Glutamatergic neuron (in vitro differentiated cells): ENCODE measurements at regions not wholly inside any gene's neighbourhood (a gene's known extent, or its start where the extent isn't known, plus 50 kb on each side); places are given as distances from the start of the nearest gene placed in this dataset.

ENCODE experiments used
- DNase-seq: peaks from one replicate; pipeline ENCODE4 v3.0.0; 2022
- H3K27ac Mint-ChIP-seq: one replicate; pipeline ENCODE4 v1.8.0; 2020; ENCODE audit warnings: mild to moderate bottlenecking, mixed read lengths, inconsistent platforms; ENCODE audit not compliant: unreplicated experiment
- H3K27me3 Mint-ChIP-seq: one replicate; pipeline ENCODE4 v1.8.0; 2020; ENCODE audit warnings: mild to moderate bottlenecking, moderate library complexity, mixed read lengths, inconsistent platforms; ENCODE audit not compliant: unreplicated experiment
- H3K36me3 Mint-ChIP-seq: one replicate; pipeline ENCODE4 v1.8.0; 2020; ENCODE audit warnings: mild to moderate bottlenecking, mixed read lengths, inconsistent platforms; ENCODE audit not compliant: unreplicated experiment
- H3K4me1 Mint-ChIP-seq: one replicate; pipeline ENCODE4 v1.8.0; 2020; ENCODE audit warnings: mild to moderate bottlenecking, low read depth, mixed read lengths, inconsistent platforms; ENCODE audit not compliant: unreplicated experiment
- H3K4me3 Mint-ChIP-seq: one replicate; pipeline ENCODE4 v1.8.0; 2020; ENCODE audit warnings: mild to moderate bottlenecking, mixed read lengths, inconsistent platforms; ENCODE audit not compliant: unreplicated experiment
- H3K9me3 Mint-ChIP-seq: one replicate; pipeline ENCODE4 v1.8.0; 2020; ENCODE audit warnings: mild to moderate bottlenecking, moderate library complexity, mixed read lengths, inconsistent platforms; ENCODE audit not compliant: unreplicated experiment
- TF ChIP-seq, protein P1 (sequence below): fragments of 200-600 bp; sonication (generic); IDR thresholded peaks from one replicate; pipeline ENCODE4 v1.5.0; 2021; ENCODE audit not compliant: partially characterized antibody, unreplicated experiment

DNA sequence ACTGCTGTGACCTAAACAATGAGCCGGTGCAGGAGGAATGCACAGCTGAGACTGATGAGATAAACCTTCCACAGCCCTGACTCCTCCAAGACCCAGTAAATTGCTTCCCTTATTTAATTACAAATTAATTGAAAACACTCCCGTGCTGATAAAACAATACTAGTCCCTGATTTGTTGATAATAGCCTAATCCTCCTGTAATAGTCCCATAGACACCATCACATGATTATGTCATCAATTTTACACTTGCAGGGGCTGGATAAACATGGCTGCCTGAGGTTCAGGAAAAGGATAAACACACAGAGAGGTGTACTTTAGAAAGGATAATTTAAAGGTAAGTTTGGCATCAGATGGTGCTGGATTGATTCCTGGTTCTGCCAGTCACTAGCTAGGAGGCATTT is 84.6 kb upstream of the SPAG17 start:
- no peaks in the 10 kb centered on the region for H3K9me3 Mint-ChIP-seq
- no peak overlapping the region for H3K27ac Mint-ChIP-seq
- TF ChIP-seq, protein P1, sequence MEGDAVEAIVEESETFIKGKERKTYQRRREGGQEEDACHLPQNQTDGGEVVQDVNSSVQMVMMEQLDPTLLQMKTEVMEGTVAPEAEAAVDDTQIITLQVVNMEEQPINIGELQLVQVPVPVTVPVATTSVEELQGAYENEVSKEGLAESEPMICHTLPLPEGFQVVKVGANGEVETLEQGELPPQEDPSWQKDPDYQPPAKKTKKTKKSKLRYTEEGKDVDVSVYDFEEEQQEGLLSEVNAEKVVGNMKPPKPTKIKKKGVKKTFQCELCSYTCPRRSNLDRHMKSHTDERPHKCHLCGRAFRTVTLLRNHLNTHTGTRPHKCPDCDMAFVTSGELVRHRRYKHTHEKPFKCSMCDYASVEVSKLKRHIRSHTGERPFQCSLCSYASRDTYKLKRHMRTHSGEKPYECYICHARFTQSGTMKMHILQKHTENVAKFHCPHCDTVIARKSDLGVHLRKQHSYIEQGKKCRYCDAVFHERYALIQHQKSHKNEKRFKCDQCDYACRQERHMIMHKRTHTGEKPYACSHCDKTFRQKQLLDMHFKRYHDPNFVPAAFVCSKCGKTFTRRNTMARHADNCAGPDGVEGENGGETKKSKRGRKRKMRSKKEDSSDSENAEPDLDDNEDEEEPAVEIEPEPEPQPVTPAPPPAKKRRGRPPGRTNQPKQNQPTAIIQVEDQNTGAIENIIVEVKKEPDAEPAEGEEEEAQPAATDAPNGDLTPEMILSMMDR, result no peak
- no peaks in the 10 kb centered on the region for H3K36me3 Mint-ChIP-seq
- H3K27me3 Mint-ChIP-seq, result no peaks in the 10 kb centered on the region
- no peaks in the 10 kb centered on the region for H3K4me1 Mint-ChIP-seq
- no peak for DNase-seq
- H3K4me3 Mint-ChIP-seq, result no peak overlapping the region

DNA sequence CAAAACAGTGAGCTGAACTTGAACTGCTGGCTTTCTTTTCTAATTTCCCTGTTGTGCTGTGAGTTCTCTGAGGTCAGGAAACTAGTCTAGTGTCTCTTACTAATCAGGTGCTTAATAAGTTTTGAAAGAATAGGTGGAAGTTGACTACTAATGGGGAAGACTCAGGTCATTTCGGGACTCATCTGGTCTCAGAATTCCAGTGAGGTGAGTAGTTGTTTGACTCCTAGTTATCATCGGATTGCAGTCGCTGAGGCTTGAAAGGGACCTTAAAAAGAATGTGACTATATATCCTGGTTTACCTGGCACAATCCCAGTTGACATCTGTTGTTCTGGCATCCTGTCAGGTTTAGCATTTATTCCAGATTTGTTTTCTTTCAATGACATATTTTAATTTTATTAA is 81.4 kb upstream of the SPAG17 start:
- no peak overlapping the region for H3K4me3 Mint-ChIP-seq
- TF ChIP-seq, protein P1, result no peak
- no peaks in the 10 kb centered on the region for H3K4me1 Mint-ChIP-seq
- H3K27ac Mint-ChIP-seq, result no peak overlapping the region
- DNase-seq, result no peak
- no peaks in the 10 kb centered on the region for H3K9me3 Mint-ChIP-seq
- H3K27me3 Mint-ChIP-seq, result no peaks in the 10 kb centered on the region
- no peaks in the 10 kb centered on the region for H3K36me3 Mint-ChIP-seq

DNA sequence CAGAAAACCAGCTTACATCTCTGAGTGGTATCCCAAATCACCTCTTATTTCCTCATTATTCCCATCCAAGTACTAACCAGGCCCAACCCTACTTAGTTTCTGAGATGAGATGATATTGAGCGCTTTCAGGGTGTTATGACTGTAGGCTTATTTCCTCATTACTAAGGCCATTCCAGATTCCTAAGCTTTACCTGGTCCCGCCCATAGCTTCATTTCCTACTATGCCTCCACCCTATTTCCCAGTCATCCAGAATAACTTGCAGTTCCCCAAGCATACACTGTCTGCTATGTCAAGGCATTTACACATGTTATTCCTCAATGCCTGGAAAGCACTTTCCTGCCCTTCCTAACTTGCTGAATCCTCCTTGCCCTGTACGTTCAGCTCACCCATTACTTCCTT is 79.3 kb upstream of the SPAG17 start:
- no peak overlapping the region for H3K27ac Mint-ChIP-seq
- no peaks in the 10 kb centered on the region for H3K36me3 Mint-ChIP-seq
- no peak for DNase-seq
- no peaks in the 10 kb centered on the region for H3K4me1 Mint-ChIP-seq
- no peaks in the 10 kb centered on the region for H3K9me3 Mint-ChIP-seq
- H3K4me3 Mint-ChIP-seq, result no peak overlapping the region
- no peaks in the 10 kb centered on the region for H3K27me3 Mint-ChIP-seq
- TF ChIP-seq, protein P1, result no peak

DNA sequence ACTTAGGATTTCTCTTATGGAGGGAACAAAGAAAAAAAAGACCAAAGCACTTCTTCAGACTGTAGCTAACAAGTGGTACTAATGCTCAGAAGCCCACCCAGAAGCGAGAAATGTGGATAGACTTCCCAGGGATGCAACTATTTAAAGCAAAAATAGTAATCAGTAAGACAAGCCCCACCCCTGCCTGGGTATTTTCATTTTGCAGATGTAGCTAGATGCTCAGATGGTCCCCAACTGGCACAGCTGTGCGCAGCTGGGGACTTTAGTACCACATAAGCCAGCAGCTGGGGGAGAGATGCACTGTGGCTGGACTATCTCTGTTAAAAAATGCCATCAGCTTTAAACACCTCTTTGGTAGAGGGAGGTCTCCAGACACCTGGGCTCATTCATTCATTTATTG is 77.8 kb upstream of the SPAG17 start:
- Mint-ChIP-seq H3K4me1 (no peaks in the 10 kb centered on the region), H3K27ac (no peak overlapping the region), H3K4me3 (no peak overlapping the region), H3K9me3 (no peaks in the 10 kb centered on the region), H3K36me3 (no peaks in the 10 kb centered on the region), H3K27me3 (no peaks in the 10 kb centered on the region)
- DNase-seq, result no peak
- TF ChIP-seq, protein P1, result no peak

DNA sequence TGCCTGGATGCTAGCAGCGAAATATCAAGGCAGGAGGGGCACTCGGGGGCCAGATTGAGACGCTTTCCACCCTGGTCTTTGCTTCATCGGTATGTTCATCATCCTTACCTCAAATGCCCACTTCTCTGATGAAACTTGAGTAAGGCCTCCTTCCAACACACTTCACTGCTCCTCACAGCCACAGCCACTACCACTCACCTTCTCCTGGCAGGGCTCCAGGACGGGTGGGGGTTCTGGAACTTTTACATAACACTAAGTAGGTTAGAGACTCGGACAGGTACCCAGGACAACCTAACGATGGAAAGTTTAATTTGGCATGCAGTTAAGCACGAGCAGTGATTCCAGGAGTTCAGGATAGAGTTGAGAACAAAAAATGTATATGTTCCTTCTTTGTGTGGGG is 73.9 kb upstream of the SPAG17 start:
- H3K27me3 Mint-ChIP-seq, result no peaks in the 10 kb centered on the region
- H3K27ac Mint-ChIP-seq, result no peak overlapping the region
- no peak overlapping the region for H3K4me3 Mint-ChIP-seq
- no peaks in the 10 kb centered on the region for H3K9me3 Mint-ChIP-seq
- H3K36me3 Mint-ChIP-seq, result no peaks in the 10 kb centered on the region
- no peak for DNase-seq
- TF ChIP-seq, protein P1, result no peak
- H3K4me1 Mint-ChIP-seq, result peaks cover 8% of the 10 kb centered on the region
